Activated naive CD4-positive, alpha-beta T cell treated with anti-CD3 and anti-CD28 coated beads, Interleukin-2, amount 50 U/mL, for 72 hours (primary cell): ENCODE measurements at regions not wholly inside any gene's neighbourhood (a gene's known extent, or its start where the extent isn't known, plus 50 kb on each side); places are given as distances from the start of the nearest gene placed in this dataset.
"Not testable (repeated sequence)": the region's sequence is repeated elsewhere in the genome, so short reads cannot be mapped to it uniquely, and the experiment has no call there.

ENCODE experiments used
- ATAC-seq, 2 donors: fragments of 150-1000 bp; cut with Tn5 transposase; 2 replicates each; pipeline ENCODE4 v1.10.0; 2021; ENCODE audit warnings: mild to moderate bottlenecking in 2 of 2, moderate library complexity in 2 of 2
- DNase-seq, 2 donors: peaks; one replicate each; pipeline ENCODE4 v3.0.0; 2021 to 2022; ENCODE audit warnings: low spot score in 2 of 2
- H3K27ac Mint-ChIP-seq, 2 donors: one replicate each; pipeline ENCODE4 v1.8.0; 2022; ENCODE audit warnings: mild to moderate bottlenecking in 2 of 2, mixed read lengths in 2 of 2
- H3K36me3 Mint-ChIP-seq, 2 donors: one replicate each; pipeline ENCODE4 v1.8.0; 2022; ENCODE audit warnings: mixed read lengths in 2 of 2
- H3K9me3 Mint-ChIP-seq, 2 donors: one replicate each; pipeline ENCODE4 v1.8.0; 2022; ENCODE audit warnings: mixed read lengths in 2 of 2

DNA sequence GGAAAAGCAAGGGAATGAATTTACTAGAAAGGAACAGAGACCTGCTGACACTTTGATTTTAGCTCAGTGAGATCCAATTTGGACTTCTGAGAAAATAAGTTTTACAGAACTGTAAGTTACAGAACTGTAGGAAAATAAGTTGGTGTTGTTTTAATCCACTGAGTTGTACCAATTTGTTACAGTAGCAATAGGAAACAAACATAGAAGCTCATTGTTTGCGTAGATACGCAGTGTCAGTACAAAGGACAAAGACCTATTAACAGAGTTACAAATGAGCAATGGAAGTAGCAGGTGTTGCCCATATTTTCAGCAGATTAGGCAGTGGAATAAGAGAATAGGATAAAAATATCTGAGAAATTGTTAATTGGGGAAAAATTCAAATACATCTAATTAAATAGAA is 385.8 kb upstream of the CNTN6 start:
- DNase-seq (no peak), ATAC-seq (no peak)
- H3K36me3 Mint-ChIP-seq: no peaks in the 10 kb centered on the region
- H3K27ac Mint-ChIP-seq: no peak overlapping the region
- peaks cover 12 to 17% of the 10 kb centered on the region in 2 donors for H3K9me3 Mint-ChIP-seq

DNA sequence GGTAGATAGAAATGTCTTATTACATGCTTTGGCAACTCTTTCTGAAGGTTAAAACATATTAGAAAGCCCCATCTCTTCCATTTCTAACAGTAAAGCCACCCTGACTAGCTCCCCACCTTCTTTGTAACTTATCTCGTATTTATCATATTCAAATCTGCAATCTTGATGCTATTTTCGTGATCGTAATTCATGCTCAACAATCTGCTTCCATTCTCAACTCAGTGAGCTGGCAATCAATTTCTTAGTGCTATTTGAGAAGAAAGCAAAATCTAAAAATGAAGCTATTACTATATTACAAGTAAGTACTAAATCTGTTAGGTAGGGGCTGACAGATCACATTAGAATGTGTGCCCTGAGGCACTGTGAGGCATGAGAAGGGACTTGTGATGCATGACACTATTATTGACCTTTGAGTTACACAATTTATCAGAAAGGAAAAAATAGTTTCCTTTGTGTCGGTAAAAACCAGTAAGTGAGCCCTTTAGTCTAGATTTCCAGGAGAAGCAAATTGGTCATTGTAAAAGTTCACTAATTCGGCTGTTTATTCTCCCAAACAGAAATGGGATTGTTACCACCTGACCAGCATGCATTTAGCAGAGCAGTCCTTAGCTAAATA is 379.7 kb upstream of the CNTN6 start:
- H3K27ac Mint-ChIP-seq: no peak overlapping the region
- ATAC-seq: no peak

DNA sequence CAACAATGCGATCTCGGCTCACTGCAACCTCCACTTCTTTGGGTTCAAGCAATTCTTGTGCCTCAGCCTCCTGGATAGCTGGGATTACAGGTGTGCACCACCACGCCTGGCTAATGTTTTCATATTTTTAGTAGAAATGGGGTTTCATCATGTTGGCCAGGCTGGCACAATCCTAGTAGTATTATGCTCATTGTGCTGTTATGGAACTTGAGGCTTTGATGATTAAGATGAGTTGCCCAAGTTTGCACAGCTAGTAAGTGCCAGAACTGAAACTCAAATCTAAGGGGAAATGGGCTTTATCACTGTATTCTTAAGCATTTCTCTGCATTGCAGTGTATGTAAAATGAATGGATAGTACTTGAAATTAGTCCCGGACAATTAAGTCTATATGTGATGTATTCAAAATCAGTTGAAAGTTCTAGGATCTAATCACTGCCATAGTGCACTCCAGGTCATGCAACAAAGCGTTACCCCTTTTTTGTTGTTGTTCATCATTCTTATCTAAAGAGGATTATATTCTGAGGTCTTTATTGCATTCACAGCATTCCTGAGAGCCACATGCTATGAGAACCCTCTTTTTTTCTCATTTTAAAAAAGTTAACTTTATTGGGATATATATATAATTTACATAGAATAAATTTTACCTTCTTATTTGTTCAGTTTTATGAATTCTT is 378.7 kb upstream of the CNTN6 start:
- no peak for ATAC-seq
- no peak for DNase-seq
- H3K9me3 Mint-ChIP-seq: peaks cover 3 to 10% of the 10 kb centered on the region in 2 donors
- no peak overlapping the region for H3K27ac Mint-ChIP-seq
- H3K36me3 Mint-ChIP-seq: no peaks in the 10 kb centered on the region

More for the DNA sequence above, 379.7 kb upstream of the CNTN6 start:
- H3K36me3 Mint-ChIP-seq: no peaks in the 10 kb centered on the region
- peaks cover 3 to 10% of the 10 kb centered on the region in 2 donors for H3K9me3 Mint-ChIP-seq
- DNase-seq: no peak

DNA sequence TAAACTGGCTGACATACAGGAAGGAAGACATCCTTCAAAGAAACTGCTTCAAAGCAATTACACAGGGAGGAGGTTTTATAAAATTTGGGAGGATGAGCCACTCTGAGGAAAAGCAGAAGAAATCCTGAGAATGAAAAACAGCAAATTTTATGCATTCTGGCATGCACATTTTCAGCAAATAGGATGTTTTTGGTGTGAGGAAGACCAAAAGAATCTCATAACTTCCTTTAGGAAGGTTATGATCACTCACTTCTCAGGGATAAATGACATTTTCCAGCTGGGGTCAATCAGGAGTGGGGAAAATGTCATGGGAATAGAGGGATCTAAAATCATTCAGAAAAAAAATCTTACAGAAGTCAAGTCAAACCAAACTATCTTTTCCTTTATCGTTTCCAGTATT is 371.7 kb upstream of the CNTN6 start:
- no peak for DNase-seq
- ATAC-seq: no peak
- Mint-ChIP-seq H3K27ac (no peak overlapping the region), H3K36me3 (no peaks in the 10 kb centered on the region), H3K9me3 (no peaks in the 10 kb centered on the region)

DNA sequence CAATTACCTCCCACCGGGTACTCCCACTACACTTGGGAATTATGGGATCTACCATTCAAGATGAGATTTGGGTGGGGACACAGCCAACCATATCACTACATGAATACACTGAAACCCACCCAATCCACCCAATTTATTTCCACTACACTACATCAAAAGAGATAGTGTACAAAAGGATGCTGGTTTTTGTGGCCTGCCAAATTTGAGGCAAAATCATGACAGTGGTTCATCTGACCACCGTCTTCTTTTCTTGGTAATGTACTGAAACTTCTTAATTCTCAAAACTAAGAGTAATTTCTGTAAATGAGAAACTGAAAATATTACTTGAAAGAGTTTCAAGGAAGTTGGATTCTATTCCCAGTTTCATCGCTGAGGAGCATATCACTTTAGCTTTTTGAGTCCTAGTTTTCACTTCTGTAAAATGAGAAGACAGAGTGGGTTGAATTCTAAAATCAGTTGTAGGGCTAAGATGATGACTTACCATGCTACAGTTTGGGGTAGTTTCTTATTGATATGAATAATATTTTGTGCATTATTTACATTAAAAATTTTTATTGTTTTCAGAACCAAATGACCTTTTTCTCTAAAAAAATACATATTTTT is 360.4 kb upstream of the CNTN6 start:
- Mint-ChIP-seq H3K9me3 (peaks cover 16 to 21% of the 10 kb centered on the region in 2 donors), H3K27ac (no peak overlapping the region), H3K36me3 (no peaks in the 10 kb centered on the region)
- ATAC-seq (no peak), DNase-seq (no peak)

DNA sequence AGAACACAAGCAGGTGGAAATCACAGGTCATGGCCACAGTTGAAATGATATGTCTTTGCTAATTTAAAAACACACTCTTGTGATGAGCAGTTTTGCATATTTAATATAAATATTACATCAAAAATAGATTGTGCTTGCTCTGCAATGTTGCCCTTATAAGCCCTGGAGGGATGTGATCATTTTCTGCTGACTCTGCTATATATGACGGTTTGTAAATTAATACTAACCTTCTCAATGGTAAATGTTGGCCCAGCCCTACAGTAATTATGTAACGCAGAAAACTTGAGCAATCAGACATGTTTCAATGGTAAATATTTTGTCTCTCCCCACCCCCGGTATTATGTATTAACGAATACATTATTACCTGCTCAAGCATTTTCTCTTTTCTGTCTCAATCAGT is 359.5 kb upstream of the CNTN6 start:
- ATAC-seq (no peak), DNase-seq (no peak)
- no peaks in the 10 kb centered on the region for H3K36me3 Mint-ChIP-seq
- H3K9me3 Mint-ChIP-seq: peaks cover 16 to 23% of the 10 kb centered on the region in 2 donors
- no peak overlapping the region for H3K27ac Mint-ChIP-seq

DNA sequence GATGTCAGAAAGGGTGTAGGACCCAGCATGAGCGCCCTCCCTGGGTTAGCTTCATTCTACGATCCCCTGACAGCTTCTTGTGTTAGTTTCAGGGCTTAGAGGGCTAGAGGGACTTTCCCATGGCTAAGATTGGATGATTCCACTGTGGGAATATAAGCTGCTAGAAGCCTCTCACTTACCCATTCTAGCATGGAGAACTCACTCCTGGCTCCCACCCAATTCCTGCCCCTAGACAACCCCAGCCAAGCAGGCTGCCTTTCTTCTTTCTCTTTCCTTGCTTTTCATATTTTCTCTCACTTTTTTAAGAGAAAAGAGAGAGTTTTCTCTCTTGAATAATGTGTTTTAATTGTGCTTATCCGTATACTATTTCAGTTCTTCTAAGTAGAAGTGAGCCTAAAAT is 335.1 kb upstream of the CNTN6 start:
- DNase-seq (no peak), ATAC-seq (no peak)
- Mint-ChIP-seq H3K36me3 (peaks cover 0 to 4% of the 10 kb centered on the region in 2 donors), H3K27ac (no peak overlapping the region), H3K9me3 (peaks cover 4 to 22% of the 10 kb centered on the region in 2 donors)

DNA sequence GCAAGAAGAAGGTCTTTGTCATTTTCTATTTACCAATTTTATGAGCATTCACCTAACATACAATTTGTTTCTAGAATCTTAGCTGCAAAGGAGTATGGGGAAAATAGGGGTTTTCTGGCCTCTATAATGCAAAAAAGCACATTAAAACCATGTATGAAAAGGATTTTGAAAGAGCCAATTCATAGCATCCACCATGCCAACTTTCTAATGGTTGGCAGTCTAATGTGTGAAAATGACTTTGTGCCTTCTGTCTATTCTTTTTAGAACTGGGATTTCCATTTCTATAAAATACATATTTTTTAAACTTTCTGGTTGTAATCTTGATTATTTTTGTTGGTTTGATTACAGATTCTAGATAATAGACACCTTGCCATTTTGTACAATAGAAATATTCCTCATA is 333.7 kb upstream of the CNTN6 start:
- ATAC-seq (no peak), DNase-seq (no peak)
- no peak overlapping the region for H3K27ac Mint-ChIP-seq
- H3K36me3 Mint-ChIP-seq: peaks cover 0 to 4% of the 10 kb centered on the region in 2 donors
- peaks cover 4 to 17% of the 10 kb centered on the region in 2 donors for H3K9me3 Mint-ChIP-seq

DNA sequence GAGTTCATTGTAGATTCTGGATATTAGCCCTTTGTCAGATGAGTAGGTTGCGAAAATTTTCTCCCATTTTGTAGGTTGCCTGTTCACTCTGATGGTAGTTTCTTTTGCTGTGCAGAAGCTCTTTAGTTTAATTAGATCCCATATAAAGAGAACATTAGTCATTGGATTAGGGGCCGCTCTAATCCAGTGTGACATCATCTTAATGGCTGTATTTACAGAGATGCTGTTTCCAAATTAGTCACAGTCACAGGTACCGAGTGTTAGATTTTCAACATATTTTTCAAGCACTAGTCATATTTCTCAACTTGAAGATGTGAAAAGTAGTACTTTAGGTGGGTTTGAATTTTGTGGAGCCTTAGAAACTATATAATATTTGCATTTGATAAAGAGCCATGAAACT is 319.4 kb upstream of the CNTN6 start:
- peaks cover 11 to 23% of the 10 kb centered on the region in 2 donors for H3K9me3 Mint-ChIP-seq
- DNase-seq, H3K36me3 Mint-ChIP-seq, ATAC-seq, H3K27ac Mint-ChIP-seq: not testable (repeated sequence)

DNA sequence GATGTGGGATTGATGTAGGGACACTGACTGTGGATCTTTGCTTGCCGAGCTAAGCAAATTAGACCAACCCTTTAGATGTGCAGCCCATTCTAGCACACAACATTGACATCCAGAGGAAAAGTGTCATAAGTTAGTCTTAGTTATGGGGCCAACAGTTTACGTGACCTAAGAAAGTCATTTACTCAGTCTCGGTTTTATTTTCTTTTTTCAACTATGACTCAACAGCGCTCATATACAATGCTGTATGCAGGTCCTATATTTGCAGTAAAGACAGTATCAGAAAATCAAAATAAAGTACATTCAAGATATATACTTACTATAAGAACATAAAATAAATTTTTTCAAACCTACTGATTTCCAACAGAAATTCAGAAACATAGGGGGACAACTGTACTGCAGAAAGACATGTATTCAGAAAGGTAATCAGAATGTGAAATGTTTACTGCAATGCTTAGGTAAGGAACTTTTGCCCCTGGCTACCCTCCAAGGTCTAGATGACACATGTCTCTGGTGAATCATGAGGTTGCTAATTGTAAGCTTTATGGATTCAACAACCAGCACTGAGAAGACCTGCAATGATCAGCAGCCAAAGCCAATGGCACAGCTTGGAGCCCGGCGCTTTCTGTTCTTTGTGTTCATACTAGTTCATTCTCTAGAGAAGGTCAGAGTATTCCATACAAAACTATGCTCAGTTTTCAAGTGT is 317.5 kb upstream of the CNTN6 start:
- Mint-ChIP-seq H3K36me3 (no peaks in the 10 kb centered on the region), H3K27ac (no peak overlapping the region)
- ATAC-seq: no peak

DNA sequence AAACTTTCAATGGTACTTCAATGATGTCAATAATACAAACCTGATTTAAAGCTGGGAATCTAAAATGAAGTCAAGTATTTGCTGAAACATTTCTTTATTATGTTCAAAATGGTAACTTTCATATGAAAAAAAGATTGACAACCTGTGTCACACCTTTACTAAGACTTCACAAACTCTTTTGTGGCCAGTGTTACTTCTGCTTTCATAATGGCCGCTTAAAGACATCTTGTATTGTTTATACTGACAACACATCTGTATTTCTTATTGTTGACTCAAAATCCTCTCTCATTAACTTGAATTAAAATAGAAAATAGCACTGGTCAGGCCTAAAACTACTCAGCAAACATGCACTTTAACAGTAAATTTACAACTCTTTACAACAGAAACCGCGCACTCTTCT is 312.3 kb upstream of the CNTN6 start:
- no peak overlapping the region for H3K27ac Mint-ChIP-seq
- no peak for ATAC-seq
- H3K9me3 Mint-ChIP-seq: peaks cover 10 to 12% of the 10 kb centered on the region in 2 donors
- no peaks in the 10 kb centered on the region for H3K36me3 Mint-ChIP-seq
- DNase-seq: no peak

More for the DNA sequence above, 317.5 kb upstream of the CNTN6 start:
- no peak for DNase-seq
- H3K9me3 Mint-ChIP-seq: peaks cover 8 to 17% of the 10 kb centered on the region in 2 donors

DNA sequence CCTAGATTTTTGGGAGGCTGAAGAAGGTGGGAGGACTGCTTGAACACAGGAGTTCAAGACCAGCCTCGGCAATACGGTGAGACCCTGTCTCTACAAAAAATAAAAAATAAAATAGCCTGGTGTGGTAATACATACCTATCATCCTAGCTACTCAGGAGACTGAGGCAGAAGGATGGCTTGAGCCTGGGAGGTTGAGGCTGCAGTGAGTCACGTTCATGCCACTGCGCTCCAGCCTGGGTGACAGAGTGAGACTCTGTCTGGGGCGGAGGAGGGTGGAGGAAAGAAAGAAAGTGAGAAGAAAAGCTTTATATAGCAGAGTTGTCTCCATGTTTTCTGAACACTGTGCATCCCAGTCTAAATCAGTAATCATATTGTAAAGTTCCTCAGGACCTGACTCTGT is 301.4 kb upstream of the CNTN6 start:
- no peak overlapping the region for H3K27ac Mint-ChIP-seq
- H3K36me3 Mint-ChIP-seq: no peaks in the 10 kb centered on the region
- H3K9me3 Mint-ChIP-seq: peaks cover under 1 to 8% of the 10 kb centered on the region in 2 donors
- ATAC-seq (no peak), DNase-seq (no peak)

DNA sequence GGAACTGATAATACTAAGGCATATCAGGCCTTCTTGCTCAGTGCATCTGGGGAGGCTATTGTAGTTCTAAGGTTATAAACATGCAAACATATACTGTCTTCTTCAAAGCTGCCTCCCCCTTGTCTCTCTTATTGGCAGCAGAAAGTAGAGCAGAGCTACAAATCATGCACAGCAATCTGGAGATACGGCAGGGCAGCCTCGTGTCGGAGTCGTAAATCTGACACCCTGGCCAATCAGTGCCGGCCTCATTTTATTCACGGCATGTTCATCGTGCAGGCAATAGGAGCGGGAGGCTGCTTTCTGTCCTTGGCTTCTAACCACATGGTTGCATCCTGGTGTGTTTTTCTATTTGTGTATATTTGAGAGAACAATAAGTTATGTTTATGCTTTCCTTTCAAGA is 300.2 kb upstream of the CNTN6 start:
- no peak overlapping the region for H3K27ac Mint-ChIP-seq
- H3K36me3 Mint-ChIP-seq: no peaks in the 10 kb centered on the region
- no peak for ATAC-seq
- DNase-seq: no peak
- H3K9me3 Mint-ChIP-seq: peaks cover 0 to 8% of the 10 kb centered on the region in 2 donors

DNA sequence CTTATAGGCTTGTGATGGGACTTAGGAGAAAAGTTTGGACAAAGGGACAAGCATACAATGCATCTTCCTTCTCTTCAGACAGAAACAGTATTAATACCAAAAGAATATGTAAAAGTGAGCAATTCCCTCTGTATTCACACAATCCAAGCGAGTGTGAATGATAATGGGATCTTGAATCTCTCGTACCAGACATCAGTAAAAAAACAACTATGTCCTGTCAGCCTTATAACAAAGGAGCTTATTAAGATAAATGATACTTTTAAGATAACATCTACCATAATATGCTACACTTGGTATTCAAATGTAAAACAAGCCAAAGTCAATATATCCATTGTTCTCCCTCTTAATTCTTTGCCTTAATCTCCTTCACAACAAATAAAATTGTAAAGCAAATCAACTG is 288.6 kb upstream of the CNTN6 start:
- H3K27ac Mint-ChIP-seq: no peak overlapping the region
- DNase-seq: no peak
- ATAC-seq: no peak
- H3K9me3 Mint-ChIP-seq: peaks cover 0 to 5% of the 10 kb centered on the region in 2 donors
- H3K36me3 Mint-ChIP-seq: no peaks in the 10 kb centered on the region

DNA sequence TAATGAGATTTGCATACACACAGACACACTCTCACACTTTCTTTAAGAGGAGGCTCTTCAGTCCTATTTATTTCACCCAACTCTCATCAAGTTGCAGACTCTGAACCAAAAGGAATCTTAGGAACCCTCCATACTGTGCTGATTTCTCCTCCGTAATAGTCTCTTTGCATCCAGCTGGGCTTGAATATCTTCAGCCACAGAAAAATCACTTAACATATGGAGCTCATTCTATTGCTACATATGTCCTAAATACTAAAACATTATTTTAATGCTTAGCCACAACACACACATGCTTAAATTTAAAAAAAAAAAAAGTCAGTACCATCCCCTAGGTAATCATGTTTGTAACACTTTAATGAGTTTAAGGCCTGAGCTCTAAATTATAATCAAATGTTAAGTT is 287.5 kb upstream of the CNTN6 start:
- ATAC-seq: no peak
- H3K9me3 Mint-ChIP-seq: peaks cover 0 to 5% of the 10 kb centered on the region in 2 donors
- DNase-seq: no peak
- no peak overlapping the region for H3K27ac Mint-ChIP-seq
- no peaks in the 10 kb centered on the region for H3K36me3 Mint-ChIP-seq

DNA sequence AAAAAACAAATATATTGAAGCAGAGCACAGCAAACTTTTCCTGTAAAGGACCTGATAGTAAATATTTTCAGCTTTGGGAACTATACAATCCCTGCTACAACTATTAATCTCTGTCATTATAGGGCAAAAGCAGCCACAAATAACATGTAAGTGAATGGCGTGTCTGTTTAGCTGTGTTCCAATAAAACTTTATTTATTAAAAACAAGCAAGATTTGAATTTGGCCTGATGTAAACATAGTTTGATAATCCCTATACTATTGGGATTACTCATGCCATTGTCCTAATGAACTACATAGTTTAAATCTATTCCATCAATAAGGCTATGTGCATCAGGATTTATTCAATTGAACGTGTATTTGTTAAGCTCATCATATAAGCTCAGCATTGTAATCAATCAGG is 286.8 kb upstream of the CNTN6 start:
- Mint-ChIP-seq H3K9me3 (peaks cover 0 to 5% of the 10 kb centered on the region in 2 donors), H3K27ac (no peak overlapping the region), H3K36me3 (no peaks in the 10 kb centered on the region)
- DNase-seq (no peak), ATAC-seq (no peak)

DNA sequence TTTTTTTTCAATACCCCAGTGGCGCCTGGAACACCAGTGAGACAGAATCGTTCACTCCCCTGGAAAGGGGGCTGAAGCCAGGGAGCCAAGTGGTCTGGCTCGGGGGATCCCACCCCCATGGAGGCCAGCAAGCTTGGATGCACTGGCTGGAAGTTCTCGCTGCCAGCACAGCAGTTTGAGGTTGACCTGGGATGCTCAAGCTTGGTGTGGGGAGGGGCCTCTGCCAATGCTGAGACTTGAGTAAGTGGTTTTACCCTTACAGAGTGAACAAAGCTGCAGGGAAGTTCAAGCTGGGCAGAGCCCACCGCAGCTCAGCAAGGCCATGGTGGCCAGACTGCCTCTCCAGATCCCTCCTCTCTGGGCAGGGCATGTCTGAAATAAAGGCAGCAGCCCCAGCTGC is 276.2 kb upstream of the CNTN6 start:
- Mint-ChIP-seq H3K36me3 (peaks cover 0 to 16% of the 10 kb centered on the region in 2 donors), H3K9me3 (peaks cover 16 to 21% of the 10 kb centered on the region in 2 donors), H3K27ac (no peak overlapping the region)
- no peak for DNase-seq
- ATAC-seq: no peak
